HG03457 (cell line): ENCODE measurements at regions not wholly inside any gene's neighbourhood (a gene's known extent, or its start where the extent isn't known, plus 50 kb on each side); places are given as distances from the start of the nearest gene placed in this dataset.
A peak's percentile ranks its signal among the peaks of the same experiment; 100 is the strongest.
"Not testable (repeated sequence)": the region's sequence is repeated elsewhere in the genome, so short reads cannot be mapped to it uniquely, and the experiment has no call there.

Experiments used
- ATAC-seq: cut with Tn5 transposase; IDR thresholded peaks from one replicate; pipeline ENCODE4 v1.9.1; 2021; ENCODE audit warnings: moderate number of reproducible peaks; ENCODE audit not compliant: unreplicated experiment

GRCh38 chr3:177449360-177450006, 252.2 kb upstream of the TBL1XR1 start:
- peak; percentile 93 for ATAC-seq

GRCh38 chr3:177451301-177451750, 254.0 kb upstream of the TBL1XR1 start:
- no peak for ATAC-seq

- no peak for ATAC-seq
Observed at GRCh38 chr3:177451864-177452830, 254.9 kb upstream of the TBL1XR1 start.

- no peak for ATAC-seq
Observed at GRCh38 chr3:177452831-177453450, 255.7 kb upstream of the TBL1XR1 start.

GRCh38 chr3:177453451-177453844, 256.2 kb upstream of the TBL1XR1 start:
- ATAC-seq, result no peak

- not testable (repeated sequence) for ATAC-seq
Observed at GRCh38 chr3:177457204-177457603, 259.9 kb upstream of the TBL1XR1 start.

- no peak for ATAC-seq
Observed at GRCh38 chr3:177459401-177459800, 262.1 kb upstream of the TBL1XR1 start.

- ATAC-seq, result no peak
Observed at GRCh38 chr3:177460047-177460446, 262.8 kb upstream of the TBL1XR1 start.

GRCh38 chr3:177461765-177462164, 264.5 kb upstream of the TBL1XR1 start:
- ATAC-seq, result no peak

- not testable (repeated sequence) for ATAC-seq
Observed at GRCh38 chr3:177463341-177463740, 266.1 kb upstream of the TBL1XR1 start.

- ATAC-seq, result no peak
Observed at GRCh38 chr3:177463863-177464262, 266.6 kb upstream of the TBL1XR1 start.

- no peak for ATAC-seq
Observed at GRCh38 chr3:177464392-177465256, 267.3 kb upstream of the TBL1XR1 start.

GRCh38 chr3:177465257-177465642, 268.0 kb upstream of the TBL1XR1 start:
- ATAC-seq, result no peak

- ATAC-seq, result no peak
Observed at GRCh38 chr3:177466074-177466473, 268.8 kb upstream of the TBL1XR1 start.

GRCh38 chr3:177466622-177467021, 269.3 kb upstream of the TBL1XR1 start:
- not testable (repeated sequence) for ATAC-seq

- no peak for ATAC-seq
Observed at GRCh38 chr3:177467247-177467985, 270.1 kb upstream of the TBL1XR1 start.

- ATAC-seq, result no peak
Observed at GRCh38 chr3:177468331-177468730, 271.0 kb upstream of the TBL1XR1 start.

GRCh38 chr3:177468816-177469215, 271.5 kb upstream of the TBL1XR1 start:
- ATAC-seq, result no peak

GRCh38 chr3:177469216-177469615, 271.9 kb upstream of the TBL1XR1 start:
- ATAC-seq, result no peak
